WTC11 (cell line): ENCODE measurements at regions not wholly inside any gene's neighbourhood (a gene's known extent, or its start where the extent isn't known, plus 50 kb on each side); places are given as distances from the start of the nearest gene placed in this dataset.
"Not testable (repeated sequence)": the region's sequence is repeated elsewhere in the genome, so short reads cannot be mapped to it uniquely, and the experiment has no call there.

Experiments
- ATAC-seq: fragments of 200-7000 bp; cut with Tn5 transposase; 2 replicates; pipeline ENCODE4 v1.10.0; 2021; ENCODE audit warnings: mild to moderate bottlenecking, moderate library complexity
- CTCF ChIA-PET: fragments of 300-600 bp; sonication (Branson Sonifier 250); formaldehyde crosslinking; loops from one replicate; lab custom pipeline; 2021; ENCODE audit warnings: antibody characterized with exemption; lab: Charles Lee
- POLR2A ChIA-PET: fragments of 350-600 bp; sonication (Branson Sonifier 250); formaldehyde crosslinking; loops from one replicate; lab custom pipeline; 2021; ENCODE audit warnings: antibody characterized with exemption; lab: Charles Lee
- DNase-seq: peaks from one replicate; pipeline ENCODE4 v3.0.0; 2021; ENCODE audit warnings: low spot score
- H3K27ac Mint-ChIP-seq: 2 replicates; pipeline ENCODE4 v1.8.0; 2021; ENCODE audit warnings: mixed read lengths
- H3K27me3 Mint-ChIP-seq: 2 replicates; pipeline ENCODE4 v1.8.0; 2021; ENCODE audit warnings: low read depth, mild to moderate bottlenecking, moderate library complexity, mixed read lengths
- H3K36me3 Mint-ChIP-seq: 2 replicates; pipeline ENCODE4 v1.8.0; 2021; ENCODE audit warnings: mixed read lengths
- H3K4me1 Mint-ChIP-seq: 2 replicates; pipeline ENCODE4 v1.8.0; 2022; ENCODE audit warnings: mixed read lengths
- H3K4me3 Mint-ChIP-seq: 2 replicates; pipeline ENCODE4 v1.8.0; 2021; ENCODE audit warnings: mild to moderate bottlenecking, moderate library complexity, mixed read lengths
- H3K9me3 Mint-ChIP-seq: 2 replicates; pipeline ENCODE4 v1.8.0; 2021; ENCODE audit warnings: mixed read lengths
- CREM ChIP-seq: sonication (generic); formaldehyde crosslinking; IDR thresholded peaks from 2 replicates; pipeline ENCODE4 v1.8.1; 2022; ENCODE audit warnings: mild to moderate bottlenecking, missing genetic modification reagents, moderate library complexity
- EMX1 ChIP-seq: fragments of 250-450 bp; sonication (Bioruptor Pico); IDR thresholded peaks from 2 replicates; pipeline ENCODE4 v1.8.0; 2021; ENCODE audit warnings: mild to moderate bottlenecking
- ESRRA ChIP-seq: sonication (generic); formaldehyde crosslinking; IDR thresholded peaks from 2 replicates; pipeline ENCODE4 v1.8.1; 2022; ENCODE audit warnings: mild to moderate bottlenecking, missing genetic modification reagents, borderline replicate concordance
- ETV6 ChIP-seq: sonication (generic); formaldehyde crosslinking; IDR thresholded peaks from 2 replicates; pipeline ENCODE4 v1.8.1; 2022; ENCODE audit warnings: mild to moderate bottlenecking, missing genetic modification reagents
- HMGA2 ChIP-seq: fragments of 250-450 bp; sonication (Bioruptor Pico); IDR thresholded peaks from 2 replicates; pipeline ENCODE4 v1.4.0; 2021; ENCODE audit warnings: mild to moderate bottlenecking, moderate library complexity
- JUN ChIP-seq: sonication (generic); formaldehyde crosslinking; IDR thresholded peaks from 2 replicates; pipeline ENCODE4 v1.8.0; 2023; ENCODE audit warnings: mild to moderate bottlenecking, missing genetic modification reagents
- NFATC4 ChIP-seq: fragments of 250-450 bp; sonication (Bioruptor Pico); IDR thresholded peaks from 2 replicates; pipeline ENCODE4 v1.9.0; 2021; ENCODE audit warnings: mild to moderate bottlenecking
- OVOL2 ChIP-seq: fragments of 250-450 bp; sonication (Bioruptor Pico); IDR thresholded peaks from 2 replicates; pipeline ENCODE4 v1.9.0; 2021; ENCODE audit warnings: mild to moderate bottlenecking, borderline replicate concordance
- RORB ChIP-seq: fragments of 250-450 bp; sonication (Bioruptor Pico); IDR thresholded peaks from 2 replicates; pipeline ENCODE4 v1.9.0; 2021; ENCODE audit warnings: mild to moderate bottlenecking
- ZNF121 ChIP-seq: sonication (generic); formaldehyde crosslinking; IDR thresholded peaks from 2 replicates; pipeline ENCODE4 v1.8.0; 2023; ENCODE audit warnings: missing genetic modification reagents
- ZNF138 ChIP-seq: sonication (generic); formaldehyde crosslinking; conservative IDR thresholded peaks from 2 replicates; pipeline ENCODE4 v1.8.1; 2022; ENCODE audit warnings: mild to moderate bottlenecking, moderate library complexity, missing genetic modification reagents
- ZNF396 ChIP-seq: fragments of 250-450 bp; sonication (Bioruptor Pico); IDR thresholded peaks from 2 replicates; pipeline ENCODE4 v1.8.0; 2021; ENCODE audit warnings: mild to moderate bottlenecking, moderate library complexity, borderline replicate concordance
- ZNF671 ChIP-seq: fragments of 250-450 bp; sonication (Bioruptor Pico); IDR thresholded peaks from 2 replicates; pipeline ENCODE4 v1.8.0; 2021; ENCODE audit warnings: mild to moderate bottlenecking
- TF ChIP-seq, protein P1 (sequence below): fragments of 250-450 bp; sonication (Bioruptor Pico); IDR thresholded peaks from 2 replicates; pipeline ENCODE4 v1.9.0; 2021; ENCODE audit warnings: moderate library complexity, mild to moderate bottlenecking, inconsistent platforms, borderline replicate concordance
- TF ChIP-seq, protein P2 (sequence below): sonication (generic); formaldehyde crosslinking; IDR thresholded peaks from 2 replicates; pipeline ENCODE4 v1.8.1; 2022; ENCODE audit warnings: missing genetic modification reagents, borderline replicate concordance
- TF ChIP-seq, protein P3 (sequence below): fragments of 250-450 bp; sonication (Bioruptor Pico); IDR thresholded peaks from 2 replicates; pipeline ENCODE4 v1.9.0; 2021; ENCODE audit warnings: mild to moderate bottlenecking, borderline replicate concordance
- TF ChIP-seq, protein P4 (sequence below): sonication (generic); formaldehyde crosslinking; conservative IDR thresholded peaks from 2 replicates; pipeline ENCODE4 v1.8.1; 2022; ENCODE audit warnings: mild to moderate bottlenecking, missing genetic modification reagents
- TF ChIP-seq, protein P5 (sequence below): sonication (generic); formaldehyde crosslinking; IDR thresholded peaks from 2 replicates; pipeline ENCODE4 v1.8.1; 2023; ENCODE audit warnings: mild to moderate bottlenecking, missing genetic modification reagents
- TF ChIP-seq, protein P6 (sequence below): fragments of 250-450 bp; sonication (Bioruptor Pico); IDR thresholded peaks from 2 replicates; pipeline ENCODE4 v1.9.0; 2021; ENCODE audit warnings: mild to moderate bottlenecking
- TF ChIP-seq, protein P7 (sequence below): sonication (generic); formaldehyde crosslinking; IDR thresholded peaks from 2 replicates; pipeline ENCODE4 v1.8.0; 2022; ENCODE audit warnings: mild to moderate bottlenecking, missing genetic modification reagents
- TF ChIP-seq, protein P8 (sequence below): sonication (generic); formaldehyde crosslinking; IDR thresholded peaks from 2 replicates; pipeline ENCODE4 v1.8.1; 2022; ENCODE audit warnings: mild to moderate bottlenecking, missing genetic modification reagents, moderate library complexity, borderline replicate concordance

DNA sequence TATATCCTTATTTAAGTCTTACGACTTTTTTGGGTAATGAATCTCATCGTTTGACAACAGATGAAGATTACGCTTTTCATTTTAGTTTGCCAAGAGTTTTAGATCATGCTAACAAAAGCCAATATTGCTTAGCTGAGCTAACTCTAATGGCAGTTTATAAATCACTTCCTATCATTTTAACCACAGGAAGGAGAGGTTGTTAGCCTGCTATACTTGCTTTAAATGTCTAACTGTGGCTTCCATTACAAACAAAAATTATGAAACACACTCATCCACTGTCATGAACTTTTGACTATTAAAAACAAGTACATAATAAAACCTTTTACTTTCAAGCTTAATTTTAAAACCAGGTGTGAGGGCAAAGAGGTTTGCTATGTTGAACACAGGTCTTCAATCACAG is 53.7 kb upstream of the ANKH start (continued):
- TF ChIP-seq, protein P1, sequence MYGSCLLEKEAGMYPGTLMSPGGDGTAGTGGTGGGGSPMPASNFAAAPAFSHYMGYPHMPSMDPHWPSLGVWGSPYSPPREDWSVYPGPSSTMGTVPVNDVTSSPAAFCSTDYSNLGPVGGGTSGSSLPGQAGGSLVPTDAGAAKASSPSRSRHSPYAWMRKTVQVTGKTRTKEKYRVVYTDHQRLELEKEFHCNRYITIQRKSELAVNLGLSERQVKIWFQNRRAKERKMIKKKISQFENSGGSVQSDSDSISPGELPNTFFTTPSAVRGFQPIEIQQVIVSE (CRISPR knock-in tag) = no peak
- TF ChIP-seq RORB (CRISPR knock-in tag) (no peak), ETV6 (CRISPR knock-in tag) (no peak), EMX1 (CRISPR knock-in tag) (no peak), CREM (CRISPR knock-in tag) (no peak)
- TF ChIP-seq, protein P2, sequence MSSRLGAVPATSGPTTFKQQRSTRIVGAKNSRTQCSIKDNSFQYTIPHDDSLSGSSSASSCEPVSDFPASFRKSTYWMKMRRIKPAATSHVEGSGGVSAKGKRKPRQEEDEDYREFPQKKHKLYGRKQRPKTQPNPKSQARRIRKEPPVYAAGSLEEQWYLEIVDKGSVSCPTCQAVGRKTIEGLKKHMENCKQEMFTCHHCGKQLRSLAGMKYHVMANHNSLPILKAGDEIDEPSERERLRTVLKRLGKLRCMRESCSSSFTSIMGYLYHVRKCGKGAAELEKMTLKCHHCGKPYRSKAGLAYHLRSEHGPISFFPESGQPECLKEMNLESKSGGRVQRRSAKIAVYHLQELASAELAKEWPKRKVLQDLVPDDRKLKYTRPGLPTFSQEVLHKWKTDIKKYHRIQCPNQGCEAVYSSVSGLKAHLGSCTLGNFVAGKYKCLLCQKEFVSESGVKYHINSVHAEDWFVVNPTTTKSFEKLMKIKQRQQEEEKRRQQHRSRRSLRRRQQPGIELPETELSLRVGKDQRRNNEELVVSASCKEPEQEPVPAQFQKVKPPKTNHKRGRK (CRISPR knock-in tag) = no peak
- TF ChIP-seq, protein P3, sequence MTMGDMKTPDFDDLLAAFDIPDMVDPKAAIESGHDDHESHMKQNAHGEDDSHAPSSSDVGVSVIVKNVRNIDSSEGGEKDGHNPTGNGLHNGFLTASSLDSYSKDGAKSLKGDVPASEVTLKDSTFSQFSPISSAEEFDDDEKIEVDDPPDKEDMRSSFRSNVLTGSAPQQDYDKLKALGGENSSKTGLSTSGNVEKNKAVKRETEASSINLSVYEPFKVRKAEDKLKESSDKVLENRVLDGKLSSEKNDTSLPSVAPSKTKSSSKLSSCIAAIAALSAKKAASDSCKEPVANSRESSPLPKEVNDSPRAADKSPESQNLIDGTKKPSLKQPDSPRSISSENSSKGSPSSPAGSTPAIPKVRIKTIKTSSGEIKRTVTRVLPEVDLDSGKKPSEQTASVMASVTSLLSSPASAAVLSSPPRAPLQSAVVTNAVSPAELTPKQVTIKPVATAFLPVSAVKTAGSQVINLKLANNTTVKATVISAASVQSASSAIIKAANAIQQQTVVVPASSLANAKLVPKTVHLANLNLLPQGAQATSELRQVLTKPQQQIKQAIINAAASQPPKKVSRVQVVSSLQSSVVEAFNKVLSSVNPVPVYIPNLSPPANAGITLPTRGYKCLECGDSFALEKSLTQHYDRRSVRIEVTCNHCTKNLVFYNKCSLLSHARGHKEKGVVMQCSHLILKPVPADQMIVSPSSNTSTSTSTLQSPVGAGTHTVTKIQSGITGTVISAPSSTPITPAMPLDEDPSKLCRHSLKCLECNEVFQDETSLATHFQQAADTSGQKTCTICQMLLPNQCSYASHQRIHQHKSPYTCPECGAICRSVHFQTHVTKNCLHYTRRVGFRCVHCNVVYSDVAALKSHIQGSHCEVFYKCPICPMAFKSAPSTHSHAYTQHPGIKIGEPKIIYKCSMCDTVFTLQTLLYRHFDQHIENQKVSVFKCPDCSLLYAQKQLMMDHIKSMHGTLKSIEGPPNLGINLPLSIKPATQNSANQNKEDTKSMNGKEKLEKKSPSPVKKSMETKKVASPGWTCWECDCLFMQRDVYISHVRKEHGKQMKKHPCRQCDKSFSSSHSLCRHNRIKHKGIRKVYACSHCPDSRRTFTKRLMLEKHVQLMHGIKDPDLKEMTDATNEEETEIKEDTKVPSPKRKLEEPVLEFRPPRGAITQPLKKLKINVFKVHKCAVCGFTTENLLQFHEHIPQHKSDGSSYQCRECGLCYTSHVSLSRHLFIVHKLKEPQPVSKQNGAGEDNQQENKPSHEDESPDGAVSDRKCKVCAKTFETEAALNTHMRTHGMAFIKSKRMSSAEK (CRISPR knock-in tag) = no peak

DNA sequence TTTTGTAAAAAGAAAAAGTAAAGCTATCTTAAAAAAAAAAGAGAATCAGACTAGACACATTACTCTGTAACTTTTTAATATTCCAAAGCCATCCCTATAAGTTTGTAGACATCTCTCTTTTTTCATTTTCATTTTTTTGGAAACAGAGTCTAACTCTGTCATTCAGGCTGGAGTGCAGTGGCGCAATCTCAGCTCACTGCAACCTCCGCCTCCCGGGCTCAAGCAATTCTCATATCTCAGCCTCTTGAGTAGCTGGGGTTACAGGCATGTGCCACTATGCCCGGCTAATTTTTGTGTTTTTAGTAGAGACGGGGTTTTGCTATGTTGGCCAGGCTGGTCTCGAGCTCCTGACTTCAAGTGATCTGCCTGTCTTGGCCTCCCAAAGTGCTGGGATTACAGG is 51.4 kb upstream of the ANKH start:
- H3K4me3 Mint-ChIP-seq, H3K27me3 Mint-ChIP-seq, H3K27ac Mint-ChIP-seq, H3K4me1 Mint-ChIP-seq, CTCF ChIA-PET, ATAC-seq, POLR2A ChIA-PET, H3K36me3 Mint-ChIP-seq, DNase-seq, H3K9me3 Mint-ChIP-seq: not testable (repeated sequence)

DNA sequence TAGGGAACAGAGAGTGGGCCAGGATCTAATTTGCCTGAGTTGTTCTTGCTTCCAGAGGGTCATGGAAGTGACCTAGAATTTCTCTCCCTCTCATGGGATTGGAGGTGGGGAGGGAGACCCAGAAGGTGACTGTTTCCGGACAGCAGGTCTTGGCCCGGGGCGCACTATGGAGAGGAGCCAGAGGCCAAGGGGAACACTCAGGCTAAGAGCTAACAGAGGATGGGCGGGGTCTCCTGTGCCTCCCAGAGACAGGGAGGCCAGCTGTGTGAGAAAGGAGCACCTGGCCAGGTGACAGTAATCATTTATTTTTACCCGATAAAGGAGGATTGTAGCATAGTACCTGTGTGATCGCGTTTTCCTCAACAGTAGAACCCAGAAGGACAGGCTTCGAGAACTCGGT is 50.9 kb upstream of the ANKH start:
- peak; percentile 46 for ATAC-seq
- TF ChIP-seq JUN (CRISPR knock-in tag) (no peak), ZNF671 (no peak), ZNF121 (no peak), NFATC4 (CRISPR knock-in tag) (no peak), ZNF138 (CRISPR knock-in tag) (no peak), ESRRA (no peak), ZNF396 (no peak), HMGA2 (CRISPR knock-in tag) (no peak), OVOL2 (CRISPR knock-in tag) (no peak)
- TF ChIP-seq, protein P4, sequence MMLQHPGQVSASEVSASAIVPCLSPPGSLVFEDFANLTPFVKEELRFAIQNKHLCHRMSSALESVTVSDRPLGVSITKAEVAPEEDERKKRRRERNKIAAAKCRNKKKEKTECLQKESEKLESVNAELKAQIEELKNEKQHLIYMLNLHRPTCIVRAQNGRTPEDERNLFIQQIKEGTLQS = no peak
- TF ChIP-seq, protein P5, sequence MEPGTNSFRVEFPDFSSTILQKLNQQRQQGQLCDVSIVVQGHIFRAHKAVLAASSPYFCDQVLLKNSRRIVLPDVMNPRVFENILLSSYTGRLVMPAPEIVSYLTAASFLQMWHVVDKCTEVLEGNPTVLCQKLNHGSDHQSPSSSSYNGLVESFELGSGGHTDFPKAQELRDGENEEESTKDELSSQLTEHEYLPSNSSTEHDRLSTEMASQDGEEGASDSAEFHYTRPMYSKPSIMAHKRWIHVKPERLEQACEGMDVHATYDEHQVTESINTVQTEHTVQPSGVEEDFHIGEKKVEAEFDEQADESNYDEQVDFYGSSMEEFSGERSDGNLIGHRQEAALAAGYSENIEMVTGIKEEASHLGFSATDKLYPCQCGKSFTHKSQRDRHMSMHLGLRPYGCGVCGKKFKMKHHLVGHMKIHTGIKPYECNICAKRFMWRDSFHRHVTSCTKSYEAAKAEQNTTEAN (CRISPR knock-in tag) = no peak
- TF ChIP-seq, protein P6, sequence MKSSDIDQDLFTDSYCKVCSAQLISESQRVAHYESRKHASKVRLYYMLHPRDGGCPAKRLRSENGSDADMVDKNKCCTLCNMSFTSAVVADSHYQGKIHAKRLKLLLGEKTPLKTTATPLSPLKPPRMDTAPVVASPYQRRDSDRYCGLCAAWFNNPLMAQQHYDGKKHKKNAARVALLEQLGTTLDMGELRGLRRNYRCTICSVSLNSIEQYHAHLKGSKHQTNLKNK (CRISPR knock-in tag) = no peak
- TF ChIP-seq, protein P7, sequence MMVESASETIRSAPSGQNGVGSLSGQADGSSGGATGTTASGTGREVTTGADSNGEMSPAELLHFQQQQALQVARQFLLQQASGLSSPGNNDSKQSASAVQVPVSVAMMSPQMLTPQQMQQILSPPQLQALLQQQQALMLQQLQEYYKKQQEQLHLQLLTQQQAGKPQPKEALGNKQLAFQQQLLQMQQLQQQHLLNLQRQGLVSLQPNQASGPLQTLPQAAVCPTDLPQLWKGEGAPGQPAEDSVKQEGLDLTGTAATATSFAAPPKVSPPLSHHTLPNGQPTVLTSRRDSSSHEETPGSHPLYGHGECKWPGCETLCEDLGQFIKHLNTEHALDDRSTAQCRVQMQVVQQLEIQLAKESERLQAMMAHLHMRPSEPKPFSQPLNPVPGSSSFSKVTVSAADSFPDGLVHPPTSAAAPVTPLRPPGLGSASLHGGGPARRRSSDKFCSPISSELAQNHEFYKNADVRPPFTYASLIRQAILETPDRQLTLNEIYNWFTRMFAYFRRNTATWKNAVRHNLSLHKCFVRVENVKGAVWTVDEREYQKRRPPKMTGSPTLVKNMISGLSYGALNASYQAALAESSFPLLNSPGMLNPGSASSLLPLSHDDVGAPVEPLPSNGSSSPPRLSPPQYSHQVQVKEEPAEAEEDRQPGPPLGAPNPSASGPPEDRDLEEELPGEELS (CRISPR knock-in tag) = no peak
- TF ChIP-seq, protein P8, sequence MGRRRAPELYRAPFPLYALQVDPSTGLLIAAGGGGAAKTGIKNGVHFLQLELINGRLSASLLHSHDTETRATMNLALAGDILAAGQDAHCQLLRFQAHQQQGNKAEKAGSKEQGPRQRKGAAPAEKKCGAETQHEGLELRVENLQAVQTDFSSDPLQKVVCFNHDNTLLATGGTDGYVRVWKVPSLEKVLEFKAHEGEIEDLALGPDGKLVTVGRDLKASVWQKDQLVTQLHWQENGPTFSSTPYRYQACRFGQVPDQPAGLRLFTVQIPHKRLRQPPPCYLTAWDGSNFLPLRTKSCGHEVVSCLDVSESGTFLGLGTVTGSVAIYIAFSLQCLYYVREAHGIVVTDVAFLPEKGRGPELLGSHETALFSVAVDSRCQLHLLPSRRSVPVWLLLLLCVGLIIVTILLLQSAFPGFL (CRISPR knock-in tag) = no peak
- CTCF ChIA-PET = no interaction called here
- Mint-ChIP-seq H3K36me3 (no peaks in the 10 kb centered on the region), H3K27me3 (no peaks in the 10 kb centered on the region), H3K4me1 (peaks cover 3% of the 10 kb centered on the region; the same call in 1 of the 2 replicates), H3K4me3 (no peak overlapping the region), H3K9me3 (no peaks in the 10 kb centered on the region), H3K27ac (no peak overlapping the region)
- no peak for DNase-seq
- POLR2A ChIA-PET = no interaction called here
